ENCODE measurements at regions not wholly inside any gene's neighbourhood (a gene's known extent, or its start where the extent isn't known, plus 50 kb on each side); places are given as distances from the start of the nearest gene placed in this dataset.

DNA sequence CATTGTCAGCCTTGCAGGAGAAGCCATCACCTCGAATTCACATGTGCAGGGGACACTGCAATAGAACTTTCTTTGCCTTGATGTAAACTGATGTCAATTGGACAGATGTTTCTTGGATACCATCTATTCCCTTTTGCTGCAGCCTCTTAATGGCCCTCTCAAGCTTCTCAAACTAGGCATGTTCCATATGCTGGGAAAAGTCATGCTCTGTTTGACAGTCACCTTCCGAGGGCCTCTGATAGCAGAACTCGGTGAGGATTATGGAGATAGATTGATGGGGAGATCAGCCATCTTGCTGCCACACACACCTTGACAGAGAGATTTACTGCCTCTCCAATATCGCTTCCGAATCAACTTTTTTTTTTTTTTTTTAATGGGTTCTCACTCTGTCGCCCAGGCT is 145.8 kb upstream of the NUDT4 start:
- TF ChIP-seq, protein P1, sequence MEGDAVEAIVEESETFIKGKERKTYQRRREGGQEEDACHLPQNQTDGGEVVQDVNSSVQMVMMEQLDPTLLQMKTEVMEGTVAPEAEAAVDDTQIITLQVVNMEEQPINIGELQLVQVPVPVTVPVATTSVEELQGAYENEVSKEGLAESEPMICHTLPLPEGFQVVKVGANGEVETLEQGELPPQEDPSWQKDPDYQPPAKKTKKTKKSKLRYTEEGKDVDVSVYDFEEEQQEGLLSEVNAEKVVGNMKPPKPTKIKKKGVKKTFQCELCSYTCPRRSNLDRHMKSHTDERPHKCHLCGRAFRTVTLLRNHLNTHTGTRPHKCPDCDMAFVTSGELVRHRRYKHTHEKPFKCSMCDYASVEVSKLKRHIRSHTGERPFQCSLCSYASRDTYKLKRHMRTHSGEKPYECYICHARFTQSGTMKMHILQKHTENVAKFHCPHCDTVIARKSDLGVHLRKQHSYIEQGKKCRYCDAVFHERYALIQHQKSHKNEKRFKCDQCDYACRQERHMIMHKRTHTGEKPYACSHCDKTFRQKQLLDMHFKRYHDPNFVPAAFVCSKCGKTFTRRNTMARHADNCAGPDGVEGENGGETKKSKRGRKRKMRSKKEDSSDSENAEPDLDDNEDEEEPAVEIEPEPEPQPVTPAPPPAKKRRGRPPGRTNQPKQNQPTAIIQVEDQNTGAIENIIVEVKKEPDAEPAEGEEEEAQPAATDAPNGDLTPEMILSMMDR (IDR thresholded peaks at IDR 0.05; ENCODE audit: insufficient read depth, low read length, poor library complexity, severe bottlenecking): no peak
- no peak for TF ChIP-seq EZH2phosphoT487 (conservative IDR thresholded peaks at IDR 0.05; ENCODE audit: low read length)

Measured in SU-DHL-6 (cell line).